HUES48 (cell line): ENCODE measurements at regions not wholly inside any gene's neighbourhood (a gene's known extent, or its start where the extent isn't known, plus 50 kb on each side); places are given as distances from the start of the nearest gene placed in this dataset.

ENCODE experiments used
- H3K27ac ChIP-seq: one replicate; pipeline ENCODE4 v1.7.0; 2013; ENCODE audit warnings: low read depth, low read length, inconsistent platforms
- H3K27me3 ChIP-seq: 2 replicates; pipeline ENCODE4 v1.6.1; 2013; ENCODE audit warnings: mild to moderate bottlenecking, low read length; ENCODE audit not compliant: control insufficient read depth, insufficient read depth
- H3K36me3 ChIP-seq: 2 replicates; pipeline ENCODE4 v1.6.1; 2013; ENCODE audit warnings: low read length; ENCODE audit not compliant: control insufficient read depth, insufficient read depth
- H3K4me1 ChIP-seq: 2 replicates; pipeline ENCODE4 v1.6.1; 2013; ENCODE audit warnings: mild to moderate bottlenecking, low read length; ENCODE audit not compliant: control insufficient read depth, insufficient read depth
- H3K4me3 ChIP-seq: 2 replicates; pipeline ENCODE4 v1.5.1; 2013; ENCODE audit warnings: mild to moderate bottlenecking, low read depth, low read length
- H3K9ac ChIP-seq: 2 replicates; pipeline ENCODE4 v1.6.1; 2013; ENCODE audit warnings: mild to moderate bottlenecking, low read depth, low read length, moderate library complexity
- H3K9me3 ChIP-seq: 2 replicates; pipeline ENCODE4 v1.6.1; 2013; ENCODE audit warnings: low read length; ENCODE audit not compliant: control insufficient read depth, insufficient read depth

GRCh38 chr2:139228276-139228675 is 448.1 kb upstream of the NXPH2 start:
- Histone ChIP-seq H3K9me3 (no peaks in the 10 kb centered on the region), H3K27ac (no peak overlapping the region), H3K9ac (no peak overlapping the region), H3K4me3 (no peak overlapping the region), H3K4me1 (no peaks in the 10 kb centered on the region), H3K36me3 (no peaks in the 10 kb centered on the region), H3K27me3 (no peaks in the 10 kb centered on the region)

GRCh38 chr2:139225961-139226360 is 445.8 kb upstream of the NXPH2 start:
- Histone ChIP-seq H3K4me1 (no peaks in the 10 kb centered on the region), H3K9ac (no peak overlapping the region), H3K9me3 (no peaks in the 10 kb centered on the region), H3K27ac (no peak overlapping the region), H3K4me3 (no peak overlapping the region), H3K27me3 (no peaks in the 10 kb centered on the region), H3K36me3 (no peaks in the 10 kb centered on the region)

- Histone ChIP-seq H3K36me3 (no peaks in the 10 kb centered on the region), H3K9ac (no peak overlapping the region), H3K27me3 (no peaks in the 10 kb centered on the region), H3K4me1 (no peaks in the 10 kb centered on the region), H3K9me3 (no peaks in the 10 kb centered on the region), H3K4me3 (no peak overlapping the region), H3K27ac (no peak overlapping the region)
Observed at GRCh38 chr2:139218181-139218580, 438.0 kb upstream of the NXPH2 start.

- Histone ChIP-seq H3K4me3 (no peak overlapping the region), H3K27ac (no peak overlapping the region), H3K4me1 (no peaks in the 10 kb centered on the region), H3K9me3 (no peaks in the 10 kb centered on the region), H3K36me3 (no peaks in the 10 kb centered on the region), H3K9ac (no peak overlapping the region), H3K27me3 (no peaks in the 10 kb centered on the region)
Observed at GRCh38 chr2:139217641-139218040, 437.5 kb upstream of the NXPH2 start.

- Histone ChIP-seq H3K36me3 (no peaks in the 10 kb centered on the region), H3K27me3 (no peaks in the 10 kb centered on the region), H3K27ac (no peak overlapping the region), H3K4me3 (no peak overlapping the region), H3K9ac (no peak overlapping the region), H3K9me3 (no peaks in the 10 kb centered on the region), H3K4me1 (no peaks in the 10 kb centered on the region)
Observed at GRCh38 chr2:139216435-139216834, 436.2 kb upstream of the NXPH2 start.

GRCh38 chr2:139214801-139215200 is 434.6 kb upstream of the NXPH2 start:
- no peaks in the 10 kb centered on the region for H3K36me3 ChIP-seq

GRCh38 chr2:139209586-139209985 is 429.4 kb upstream of the NXPH2 start:
- Histone ChIP-seq H3K4me1 (no peaks in the 10 kb centered on the region), H3K27ac (no peak overlapping the region), H3K36me3 (no peaks in the 10 kb centered on the region), H3K27me3 (no peaks in the 10 kb centered on the region), H3K4me3 (no peak overlapping the region), H3K9me3 (no peaks in the 10 kb centered on the region), H3K9ac (no peak overlapping the region)

More at GRCh38 chr2:139214801-139215200, 434.6 kb upstream of the NXPH2 start:
- Histone ChIP-seq H3K27me3 (no peaks in the 10 kb centered on the region), H3K27ac (no peak overlapping the region), H3K9me3 (no peaks in the 10 kb centered on the region), H3K4me3 (no peak overlapping the region), H3K9ac (no peak overlapping the region), H3K4me1 (no peaks in the 10 kb centered on the region)

GRCh38 chr2:139201516-139201915 is 421.3 kb upstream of the NXPH2 start:
- Histone ChIP-seq H3K9ac (no peak overlapping the region), H3K4me1 (no peaks in the 10 kb centered on the region), H3K9me3 (no peaks in the 10 kb centered on the region), H3K4me3 (no peak overlapping the region), H3K27me3 (no peaks in the 10 kb centered on the region), H3K27ac (no peak overlapping the region), H3K36me3 (no peaks in the 10 kb centered on the region)

- no peaks in the 10 kb centered on the region for H3K27me3 ChIP-seq
- H3K36me3 ChIP-seq, result no peaks in the 10 kb centered on the region
- no peak overlapping the region for H3K27ac ChIP-seq
- no peak overlapping the region for H3K4me3 ChIP-seq
- no peaks in the 10 kb centered on the region for H3K4me1 ChIP-seq
- H3K9me3 ChIP-seq, result no peaks in the 10 kb centered on the region
- H3K9ac ChIP-seq, result no peak overlapping the region
Observed at GRCh38 chr2:139196754-139197153, 416.6 kb upstream of the NXPH2 start.

GRCh38 chr2:139194546-139194945 is 414.4 kb upstream of the NXPH2 start:
- Histone ChIP-seq H3K27ac (no peak overlapping the region), H3K36me3 (no peaks in the 10 kb centered on the region), H3K4me3 (no peak overlapping the region)

GRCh38 chr2:139177041-139177440 is 396.9 kb upstream of the NXPH2 start:
- H3K9me3 ChIP-seq, result no peaks in the 10 kb centered on the region
- H3K9ac ChIP-seq, result no peak overlapping the region
- no peak overlapping the region for H3K4me3 ChIP-seq
- no peak overlapping the region for H3K27ac ChIP-seq
- no peaks in the 10 kb centered on the region for H3K27me3 ChIP-seq
- peaks cover 6% of the 10 kb centered on the region; the same call in 1 of the 2 replicates for H3K4me1 ChIP-seq
- no peaks in the 10 kb centered on the region for H3K36me3 ChIP-seq

More at GRCh38 chr2:139194546-139194945, 414.4 kb upstream of the NXPH2 start:
- Histone ChIP-seq H3K4me1 (no peaks in the 10 kb centered on the region), H3K27me3 (no peaks in the 10 kb centered on the region), H3K9ac (no peak overlapping the region), H3K9me3 (no peaks in the 10 kb centered on the region)

GRCh38 chr2:139175510-139175909 is 395.3 kb upstream of the NXPH2 start:
- Histone ChIP-seq H3K4me3 (no peak overlapping the region), H3K36me3 (no peaks in the 10 kb centered on the region), H3K9me3 (no peaks in the 10 kb centered on the region), H3K9ac (no peak overlapping the region), H3K27me3 (no peaks in the 10 kb centered on the region), H3K4me1 (no peaks in the 10 kb centered on the region), H3K27ac (no peak overlapping the region)
